H9 (cell line): ENCODE measurements at regions not wholly inside any gene's neighbourhood (a gene's known extent, or its start where the extent isn't known, plus 50 kb on each side); places are given as distances from the start of the nearest gene placed in this dataset.

Source experiments
- DNase-seq: peaks from one replicate; pipeline ENCODE4 v3.0.0-alpha.2; 2017
- H2AFZ ChIP-seq: one replicate; pipeline ENCODE4 v1.6.1; 2013; ENCODE audit warnings: mild to moderate bottlenecking, low read length, control low read depth, moderate library complexity
- H2AK5ac ChIP-seq: 2 replicates; pipeline ENCODE4 v1.6.1; 2013; ENCODE audit warnings: low read length, control low read depth, mixed read lengths; ENCODE audit not compliant: insufficient read length
- H2BK120ac ChIP-seq: one replicate; pipeline ENCODE4 v1.6.1; 2013; ENCODE audit warnings: low read depth, mild to moderate bottlenecking, low read length, control low read depth, inconsistent platforms; ENCODE audit not compliant: poor library complexity, severe bottlenecking
- H2BK12ac ChIP-seq: 2 replicates; pipeline ENCODE4 v1.6.1; 2013; ENCODE audit warnings: low read length, control low read depth, mixed read lengths, low read depth; ENCODE audit not compliant: insufficient read length
- H2BK15ac ChIP-seq: 2 replicates; pipeline ENCODE4 v1.6.1; 2013; ENCODE audit warnings: low read depth, low read length, control low read depth
- H2BK20ac ChIP-seq: one replicate; pipeline ENCODE4 v1.6.1; 2013; ENCODE audit warnings: low read depth, mild to moderate bottlenecking, low read length, control low read depth, inconsistent platforms; ENCODE audit not compliant: poor library complexity, severe bottlenecking
- H2BK5ac ChIP-seq: 2 replicates; pipeline ENCODE4 v1.6.1; 2013; ENCODE audit warnings: low read length, control low read depth, mixed read lengths; ENCODE audit not compliant: insufficient read length
- H3K14ac ChIP-seq: 2 replicates; pipeline ENCODE4 v1.6.1; 2013; ENCODE audit warnings: low read length, control low read depth; ENCODE audit not compliant: insufficient read depth
- H3K18ac ChIP-seq: 2 replicates; pipeline ENCODE4 v1.6.1; 2013; ENCODE audit warnings: low read depth, mild to moderate bottlenecking, mixed read lengths, low read length, control low read depth; ENCODE audit not compliant: insufficient read length
- H3K23ac ChIP-seq: 2 replicates; pipeline ENCODE4 v1.6.1; 2013; ENCODE audit warnings: low read length, control low read depth, mixed read lengths, low read depth; ENCODE audit not compliant: insufficient read length
- H3K23me2 ChIP-seq: 2 replicates; pipeline ENCODE4 v1.6.1; 2013; ENCODE audit warnings: low read depth, mild to moderate bottlenecking, mixed read lengths, low read length, control low read depth; ENCODE audit not compliant: insufficient read length, poor library complexity, severe bottlenecking
- H3K27ac ChIP-seq: 2 replicates; pipeline ENCODE4 v1.5.1; 2013; ENCODE audit warnings: low read length, control low read depth, mixed read lengths, low read depth; ENCODE audit not compliant: insufficient read length
- H3K27me3 ChIP-seq: 2 replicates; pipeline ENCODE4 v1.6.1; 2013; ENCODE audit warnings: low read length, control low read depth, inconsistent platforms; ENCODE audit not compliant: insufficient read depth
- H3K4ac ChIP-seq: 2 replicates; pipeline ENCODE4 v1.6.1; 2013; ENCODE audit warnings: low read depth, mild to moderate bottlenecking, control low read depth, inconsistent platforms, low read length, moderate library complexity
- H3K4me1 ChIP-seq: 2 replicates; pipeline ENCODE4 v1.6.1; 2013; ENCODE audit warnings: low read length, control low read depth, inconsistent platforms; ENCODE audit not compliant: insufficient read depth
- H3K4me2 ChIP-seq: 2 replicates; pipeline ENCODE4 v1.6.1; 2013; ENCODE audit warnings: low read length, control low read depth, mixed read lengths; ENCODE audit not compliant: insufficient read length, insufficient read depth
- H3K56ac ChIP-seq: 2 replicates; pipeline ENCODE4 v1.6.1; 2013; ENCODE audit warnings: low read depth, mild to moderate bottlenecking, mixed read lengths, low read length, control low read depth; ENCODE audit not compliant: insufficient read length
- H3K79me1 ChIP-seq: 2 replicates; pipeline ENCODE4 v1.6.1; 2013; ENCODE audit warnings: low read depth, mild to moderate bottlenecking, moderate library complexity, low read length, control low read depth, inconsistent platforms; ENCODE audit not compliant: insufficient read depth, poor library complexity, severe bottlenecking
- H3K79me2 ChIP-seq: 2 replicates; pipeline ENCODE4 v1.6.1; 2013; ENCODE audit warnings: low read length, control low read depth, inconsistent platforms; ENCODE audit not compliant: insufficient read depth
- H3K9ac ChIP-seq: 2 replicates; pipeline ENCODE4 v1.6.1; 2013; ENCODE audit warnings: low read length, control low read depth, mixed read lengths; ENCODE audit not compliant: insufficient read length; ENCODE audit errors: extremely low read depth
- H3K9me3 ChIP-seq: one replicate; pipeline ENCODE4 v1.6.1; 2013; ENCODE audit warnings: low read depth, low read length, inconsistent platforms; ENCODE audit not compliant: control insufficient read depth
- H3T11ph ChIP-seq: one replicate; pipeline ENCODE4 v1.6.1; 2013; ENCODE audit warnings: mild to moderate bottlenecking, low read length, control low read depth, inconsistent platforms
- H4K20me1 ChIP-seq: one replicate; pipeline ENCODE4 v1.6.1; 2013; ENCODE audit not compliant: control insufficient read depth, insufficient read length, insufficient read depth
- H4K5ac ChIP-seq: 2 replicates; pipeline ENCODE4 v1.6.1; 2013; ENCODE audit warnings: low read depth, mild to moderate bottlenecking, mixed read lengths, low read length, control low read depth; ENCODE audit not compliant: insufficient read length
- H4K8ac ChIP-seq: replicated peaks from 2 replicates; pipeline ENCODE4 v1.6.1; 2013; ENCODE audit warnings: low read length, control low read depth, mixed read lengths, low read depth; ENCODE audit not compliant: insufficient read length
- H4K91ac ChIP-seq: 2 replicates; pipeline ENCODE4 v1.6.1; 2013; ENCODE audit warnings: low read depth, mild to moderate bottlenecking, moderate library complexity, mixed read lengths, low read length, control low read depth; ENCODE audit not compliant: insufficient read length
- H3K27ac Mint-ChIP-seq, 3 experiments: 2 replicates in 2 of 3; 3 replicates in 1 of 3; pipeline ENCODE4 v1.8.0; 2020 to 2021; ENCODE audit warnings: mixed read lengths in 3 of 3, mild to moderate bottlenecking in 1 of 3, moderate library complexity in 1 of 3
- H3K27me3 Mint-ChIP-seq: 2 replicates; pipeline ENCODE4 v1.8.0; 2021; ENCODE audit warnings: low read depth, mild to moderate bottlenecking, moderate library complexity, mixed read lengths
- H3K36me3 Mint-ChIP-seq, 3 experiments: 2 replicates in 2 of 3; 3 replicates in 1 of 3; pipeline ENCODE4 v1.8.0; 2020 to 2021; ENCODE audit warnings: low read depth in 3 of 3, mixed read lengths in 3 of 3; ENCODE audit not compliant: insufficient read depth in 1 of 3
- H3K4me1 Mint-ChIP-seq, 2 experiments: 2 replicates each; pipeline ENCODE4 v1.8.0; 2020; ENCODE audit warnings: mixed read lengths in 2 of 2
- H3K4me3 Mint-ChIP-seq, 2 experiments: 2 replicates in 1 of 2; 3 replicates in 1 of 2; pipeline ENCODE4 v1.8.0; 2020 to 2021; ENCODE audit warnings: mild to moderate bottlenecking in 2 of 2, mixed read lengths in 2 of 2, moderate library complexity in 1 of 2
- H3K9me3 Mint-ChIP-seq, 2 experiments: 2 replicates in 1 of 2; 3 replicates in 1 of 2; pipeline ENCODE4 v1.8.0; 2020; ENCODE audit warnings: mild to moderate bottlenecking in 2 of 2, mixed read lengths in 2 of 2, moderate library complexity in 1 of 2
- WGBS: extraction: QIAGEN DNeasy Blood & Tissue Kit; methylation state at CpG from one replicate; pipeline ENCODE4 v1.1.7; 2013; ENCODE audit warnings: missing lambda C conversion rate, low lambda C conversion rate, mixed read lengths; ENCODE audit not compliant: insufficient read length; ENCODE audit errors: extremely low coverage; 5-methylcytosine and 5-hydroxymethylcytosine counted together
- TF ChIP-seq, protein P1 (sequence below): fragments of 200-600 bp; sonication (generic); conservative IDR thresholded peaks from 3 replicates; pipeline ENCODE4 v1.8.0; 2021; ENCODE audit warnings: antibody characterized with exemption, mild to moderate bottlenecking

DNA sequence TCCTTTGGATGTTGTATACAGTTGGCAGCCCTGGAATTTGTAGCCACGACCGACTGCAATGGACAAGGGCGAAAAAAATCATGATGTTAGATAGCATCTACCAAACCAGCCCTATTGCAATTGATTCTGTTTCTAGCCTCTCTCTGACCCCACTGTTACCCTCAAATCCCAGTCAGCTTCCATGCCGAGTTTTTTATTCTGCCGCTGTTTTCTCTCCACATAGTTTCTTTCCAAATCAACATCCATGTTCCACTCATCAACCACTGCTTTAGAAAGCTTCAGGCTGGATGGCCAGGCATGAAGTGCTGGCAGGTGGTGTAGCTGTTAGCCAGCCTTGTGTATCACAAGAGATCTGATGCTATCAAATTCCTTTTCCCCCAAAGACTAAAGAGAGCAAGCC, 272.8 kb downstream of the FIGN start:
- Histone ChIP-seq H4K5ac (no peak overlapping the region), H3K4ac (no peak overlapping the region), H3K14ac (no peak overlapping the region), H3K79me2 (no peaks in the 10 kb centered on the region), H3K9ac (no peak overlapping the region), H3K79me1 (no peaks in the 10 kb centered on the region), H3K23ac (no peak overlapping the region), H3K4me2 (no peak overlapping the region), H3K4me1 (no peaks in the 10 kb centered on the region), H4K20me1 (no peaks in the 10 kb centered on the region), H3K27me3 (no peaks in the 10 kb centered on the region), H3K9me3 (no peaks in the 10 kb centered on the region), H3K27ac (no peak overlapping the region), H2AFZ (no peak overlapping the region), H2BK15ac (no peak overlapping the region), H3K56ac (no peak overlapping the region), H2BK12ac (no peak overlapping the region), H2BK20ac (no peak overlapping the region), H4K91ac (no peak overlapping the region), H3K18ac (no peak overlapping the region), H2BK120ac (no peak overlapping the region), H4K8ac (no peak overlapping the region), H3T11ph (no peak overlapping the region), H2BK5ac (no peak overlapping the region), H3K23me2 (no peaks in the 10 kb centered on the region), H2AK5ac (no peak overlapping the region)
- WGBS = no CpG with 5 or more reads among the region's 5 CpGs
- Mint-ChIP-seq H3K4me1 (peaks cover 0 to 3% of the 10 kb centered on the region in 2 experiments; a peak in 1 of 4 replicates), H3K27ac (no peak overlapping the region), H3K27me3 (no peaks in the 10 kb centered on the region), H3K4me3 (no peak overlapping the region), H3K9me3 (no peaks in the 10 kb centered on the region), H3K36me3 (no peaks in the 10 kb centered on the region)
- TF ChIP-seq, protein P1, sequence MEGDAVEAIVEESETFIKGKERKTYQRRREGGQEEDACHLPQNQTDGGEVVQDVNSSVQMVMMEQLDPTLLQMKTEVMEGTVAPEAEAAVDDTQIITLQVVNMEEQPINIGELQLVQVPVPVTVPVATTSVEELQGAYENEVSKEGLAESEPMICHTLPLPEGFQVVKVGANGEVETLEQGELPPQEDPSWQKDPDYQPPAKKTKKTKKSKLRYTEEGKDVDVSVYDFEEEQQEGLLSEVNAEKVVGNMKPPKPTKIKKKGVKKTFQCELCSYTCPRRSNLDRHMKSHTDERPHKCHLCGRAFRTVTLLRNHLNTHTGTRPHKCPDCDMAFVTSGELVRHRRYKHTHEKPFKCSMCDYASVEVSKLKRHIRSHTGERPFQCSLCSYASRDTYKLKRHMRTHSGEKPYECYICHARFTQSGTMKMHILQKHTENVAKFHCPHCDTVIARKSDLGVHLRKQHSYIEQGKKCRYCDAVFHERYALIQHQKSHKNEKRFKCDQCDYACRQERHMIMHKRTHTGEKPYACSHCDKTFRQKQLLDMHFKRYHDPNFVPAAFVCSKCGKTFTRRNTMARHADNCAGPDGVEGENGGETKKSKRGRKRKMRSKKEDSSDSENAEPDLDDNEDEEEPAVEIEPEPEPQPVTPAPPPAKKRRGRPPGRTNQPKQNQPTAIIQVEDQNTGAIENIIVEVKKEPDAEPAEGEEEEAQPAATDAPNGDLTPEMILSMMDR = no peak
- DNase-seq = no peak
